ENCODE measurements at regions not wholly inside any gene's neighbourhood (a gene's known extent, or its start where the extent isn't known, plus 50 kb on each side); places are given as distances from the start of the nearest gene placed in this dataset.

DNA sequence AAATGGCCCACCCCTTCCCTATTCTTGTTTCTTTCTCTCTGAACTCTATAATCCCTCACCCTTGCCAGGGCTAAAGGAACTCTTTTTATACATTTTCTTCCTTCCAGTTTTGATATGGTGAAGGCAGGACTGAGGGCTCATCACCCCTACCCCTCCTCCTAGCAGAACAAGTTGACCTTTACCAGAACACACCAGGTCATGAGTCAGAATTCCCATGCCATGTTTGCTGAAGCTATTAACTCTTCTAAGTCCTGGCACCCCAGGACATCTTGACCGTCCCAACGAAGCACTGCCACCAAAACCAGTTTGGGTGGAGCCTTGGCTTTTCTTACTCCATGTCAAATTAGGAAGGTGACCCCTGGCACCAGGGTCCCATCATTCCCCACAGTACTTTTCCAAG, 57.5 kb upstream of the DYNLT3 start:
- Histone ChIP-seq H2AFZ (no peak overlapping the region), H3F3A (ENCODE audit: insufficient read depth) (no peaks in the 10 kb centered on the region), H3K27ac (no peak overlapping the region), H3K79me2 (ENCODE audit: insufficient read depth) (no peaks in the 10 kb centered on the region), H4K20me1 (ENCODE audit: insufficient read depth) (no peaks in the 10 kb centered on the region), H3K9me2 (ENCODE audit: insufficient read depth) (no peaks in the 10 kb centered on the region), H3K9me3 (ENCODE audit: low read depth) (no peaks in the 10 kb centered on the region), H3K27me3 (replicated peaks; ENCODE audit: insufficient read depth) (no peaks in the 10 kb centered on the region; the same call in 1 of the 2 replicates), H3K4me1 (ENCODE audit: insufficient read depth) (no peaks in the 10 kb centered on the region), H3K36me3 (ENCODE audit: low read depth) (no peaks in the 10 kb centered on the region), H3K4me3 (no peak overlapping the region), H3K4me2 (ENCODE audit: unreplicated experiment) (no peak overlapping the region), H3K9ac (no peak overlapping the region)
- DNase-seq: no peak
- 77 to 80% methylated on average over 2 of the region's 2 CpGs for WGBS, 2 experiments (ENCODE audit: low coverage in 1 of 2, low lambda C conversion rate in 2 of 2, missing lambda C conversion rate in 2 of 2)
- in situ Hi-C loops (cut with MboI): loop anchor here (25.0 kb wide), 1 partner anchor 407 kb away; no protein-coding TSS in a partner anchor
- TF ChIP-seq EZH2 (IDR thresholded peaks at IDR 0.05; ENCODE audit: insufficient read depth, poor library complexity, severe bottlenecking) (no peak), EZH2phosphoT487 (IDR thresholded peaks at IDR 0.05; ENCODE audit: insufficient read depth, low read depth) (no peak)

DNA sequence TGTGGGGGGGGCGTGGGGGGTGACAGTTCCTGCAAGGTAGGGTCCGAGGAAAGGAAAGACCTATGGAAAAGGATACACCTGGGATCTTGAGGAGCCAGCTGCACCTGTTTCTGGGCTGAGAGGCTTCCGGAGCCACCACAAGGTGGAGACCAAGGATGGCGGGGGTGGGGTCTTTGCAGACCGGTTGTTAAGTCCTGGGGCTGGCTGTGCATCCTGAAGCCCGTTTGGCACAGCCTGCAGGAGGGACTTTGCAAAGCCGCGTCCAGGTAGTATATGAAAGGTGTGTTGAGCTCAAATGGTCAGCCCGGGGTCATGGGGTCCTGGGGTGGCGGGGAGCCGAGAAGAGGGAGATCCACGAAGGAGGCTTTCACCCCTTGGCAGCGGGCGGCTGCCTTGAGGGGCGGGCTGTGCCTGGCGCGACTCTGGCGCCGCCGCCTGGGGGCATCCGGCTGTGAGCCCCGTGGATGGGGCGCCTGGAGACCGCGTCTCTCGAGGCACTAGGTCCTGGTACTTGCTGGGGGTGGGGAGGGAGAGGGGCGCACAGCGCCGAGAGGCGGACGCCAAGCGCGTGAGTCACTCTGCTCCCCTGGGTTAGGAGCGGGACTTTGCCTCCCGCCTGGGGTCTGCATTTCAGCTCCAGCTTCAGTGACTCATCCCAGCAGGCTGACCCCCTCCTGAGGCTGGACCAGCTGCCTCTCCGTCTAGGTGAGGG, 58.2 kb upstream of the DYNLT3 start:
- no peaks in the 10 kb centered on the region for H4K20me1 ChIP-seq (ENCODE audit: insufficient read depth)
- H3K27ac ChIP-seq: no peak overlapping the region
- no peak overlapping the region for H3K4me2 ChIP-seq (ENCODE audit: unreplicated experiment)
- in situ Hi-C loops (cut with MboI): loop anchor here (25.0 kb wide), 1 partner anchor 407 kb away; no protein-coding TSS in a partner anchor
- H3K36me3 ChIP-seq (ENCODE audit: low read depth): no peaks in the 10 kb centered on the region
- H3F3A ChIP-seq (ENCODE audit: insufficient read depth): no peaks in the 10 kb centered on the region
- H3K79me2 ChIP-seq (ENCODE audit: insufficient read depth): no peaks in the 10 kb centered on the region
- WGBS, 2 experiments (ENCODE audit: low coverage in 1 of 2, low lambda C conversion rate in 2 of 2, missing lambda C conversion rate in 2 of 2): 0 to 5% methylated on average over 4 to 9 of the region's 36 CpGs
- H3K9ac ChIP-seq: no peak overlapping the region
- H3K4me1 ChIP-seq (ENCODE audit: insufficient read depth): no peaks in the 10 kb centered on the region
- H3K4me3 ChIP-seq: peak overlapping the region; percentile 32; the same call in 1 of the 2 replicates
- no peaks in the 10 kb centered on the region for H3K9me2 ChIP-seq (ENCODE audit: insufficient read depth)
- H2AFZ ChIP-seq: no peak overlapping the region
- no peaks in the 10 kb centered on the region; the same call in 1 of the 2 replicates for H3K27me3 ChIP-seq (replicated peaks; ENCODE audit: insufficient read depth)
- TF ChIP-seq EZH2phosphoT487 (IDR thresholded peaks at IDR 0.05; ENCODE audit: insufficient read depth, low read depth) (no peak), EZH2 (IDR thresholded peaks at IDR 0.05; ENCODE audit: insufficient read depth, poor library complexity, severe bottlenecking) (no peak)
- H3K9me3 ChIP-seq (ENCODE audit: low read depth): no peaks in the 10 kb centered on the region
- peak; percentile 23 for DNase-seq

DNA sequence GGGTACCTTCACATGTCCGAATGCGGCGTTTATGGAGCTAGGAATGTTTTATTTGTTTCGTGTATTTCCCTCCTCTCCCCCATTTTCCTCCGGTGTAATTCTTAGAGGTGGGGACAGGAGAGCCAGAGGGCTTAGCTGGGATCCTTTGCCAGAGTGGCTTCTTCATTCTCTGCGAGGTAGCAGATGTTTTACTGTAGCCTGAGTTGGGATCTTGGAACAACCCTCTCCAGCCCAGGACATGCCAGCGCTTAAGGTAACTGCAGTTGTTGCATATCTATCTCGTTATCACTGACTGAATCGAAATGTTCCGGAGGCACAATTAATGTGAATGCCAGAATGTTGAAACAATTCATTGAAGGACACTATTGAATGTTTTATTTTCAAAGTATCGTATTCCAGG, 59.0 kb upstream of the DYNLT3 start:
- in situ Hi-C loops (cut with MboI): loop anchor here (25.0 kb wide), 1 partner anchor 406 kb away; no protein-coding TSS in a partner anchor
- no peak overlapping the region for H2AFZ ChIP-seq
- H3K79me2 ChIP-seq (ENCODE audit: insufficient read depth): no peaks in the 10 kb centered on the region
- no peak overlapping the region for H3K4me2 ChIP-seq (ENCODE audit: unreplicated experiment)
- no peak overlapping the region for H3K9ac ChIP-seq
- H3K9me2 ChIP-seq (ENCODE audit: insufficient read depth): no peaks in the 10 kb centered on the region
- no peak overlapping the region for H3K4me3 ChIP-seq
- H3K27me3 ChIP-seq (replicated peaks; ENCODE audit: insufficient read depth): no peaks in the 10 kb centered on the region; the same call in 1 of the 2 replicates
- H3F3A ChIP-seq (ENCODE audit: insufficient read depth): no peaks in the 10 kb centered on the region
- H3K9me3 ChIP-seq (ENCODE audit: low read depth): no peaks in the 10 kb centered on the region
- 55 to 61% methylated on average over 11 of the region's 11 CpGs for WGBS, 2 experiments (ENCODE audit: low coverage in 1 of 2, low lambda C conversion rate in 2 of 2, missing lambda C conversion rate in 2 of 2)
- H3K4me1 ChIP-seq (ENCODE audit: insufficient read depth): no peaks in the 10 kb centered on the region
- DNase-seq: no peak
- no peaks in the 10 kb centered on the region for H4K20me1 ChIP-seq (ENCODE audit: insufficient read depth)
- TF ChIP-seq EZH2 (IDR thresholded peaks at IDR 0.05; ENCODE audit: insufficient read depth, poor library complexity, severe bottlenecking): no peak
- no peak for TF ChIP-seq EZH2phosphoT487 (IDR thresholded peaks at IDR 0.05; ENCODE audit: insufficient read depth, low read depth)
- H3K27ac ChIP-seq: no peak overlapping the region
- H3K36me3 ChIP-seq (ENCODE audit: low read depth): no peaks in the 10 kb centered on the region

DNA sequence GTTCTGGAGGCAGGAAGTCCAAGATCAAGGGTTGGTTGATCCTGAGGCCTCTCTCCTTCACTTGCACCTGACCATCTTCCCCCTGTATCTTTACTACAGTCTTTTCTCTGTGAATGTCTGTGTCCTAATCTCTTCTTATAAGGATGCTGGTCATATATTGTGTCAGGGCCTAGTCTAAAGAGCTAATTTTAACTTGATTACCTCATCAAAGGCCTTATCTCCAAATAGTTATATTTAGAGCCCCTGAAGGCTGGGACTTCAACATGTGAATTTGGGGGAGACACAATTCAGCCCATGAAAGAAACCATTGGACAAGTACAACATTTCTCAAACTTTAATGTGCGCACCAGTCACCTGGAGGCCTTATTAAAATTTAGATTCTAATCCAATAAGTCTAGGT, 62.8 kb upstream of the DYNLT3 start:
- no peaks in the 10 kb centered on the region for H3K79me2 ChIP-seq (ENCODE audit: insufficient read depth)
- H3K9me2 ChIP-seq (ENCODE audit: insufficient read depth): no peaks in the 10 kb centered on the region
- no peaks in the 10 kb centered on the region for H3F3A ChIP-seq (ENCODE audit: insufficient read depth)
- no peak overlapping the region for H3K9ac ChIP-seq
- 90 to 100% methylated on average over 1 of the region's 1 CpG for WGBS, 2 experiments (ENCODE audit: low coverage in 1 of 2, low lambda C conversion rate in 2 of 2, missing lambda C conversion rate in 2 of 2)
- in situ Hi-C loops (cut with MboI): loop anchor here (25.0 kb wide), 1 partner anchor 402 kb away; no protein-coding TSS in a partner anchor
- H3K9me3 ChIP-seq (ENCODE audit: low read depth): no peaks in the 10 kb centered on the region
- H2AFZ ChIP-seq: no peak overlapping the region
- peaks cover 11% of the 10 kb centered on the region for H3K4me1 ChIP-seq (ENCODE audit: insufficient read depth)
- no peak overlapping the region for H3K4me2 ChIP-seq (ENCODE audit: unreplicated experiment)
- H4K20me1 ChIP-seq (ENCODE audit: insufficient read depth): no peaks in the 10 kb centered on the region
- DNase-seq: no peak
- H3K36me3 ChIP-seq (ENCODE audit: low read depth): no peaks in the 10 kb centered on the region
- H3K27me3 ChIP-seq (replicated peaks; ENCODE audit: insufficient read depth): no peaks in the 10 kb centered on the region; the same call in 1 of the 2 replicates
- no peak overlapping the region for H3K4me3 ChIP-seq
- H3K27ac ChIP-seq: no peak overlapping the region
- TF ChIP-seq EZH2phosphoT487 (IDR thresholded peaks at IDR 0.05; ENCODE audit: insufficient read depth, low read depth): no peak
- no peak for TF ChIP-seq EZH2 (IDR thresholded peaks at IDR 0.05; ENCODE audit: insufficient read depth, poor library complexity, severe bottlenecking)

Data from GM23248 (cell line).